ENCODE measurements at regions not wholly inside any gene's neighbourhood (a gene's known extent, or its start where the extent isn't known, plus 50 kb on each side); places are given as distances from the start of the nearest gene placed in this dataset.

GRCh38 chr1:222034790-222035189 lies 292.9 kb upstream of the DUSP10 start:
- ChIA-PET CTCF (no interaction called here), POLR2A (no interaction called here)
- no peaks in the 10 kb centered on the region for H3K9me3 ChIP-seq
- no peak overlapping the region for H3K4me3 ChIP-seq (ENCODE audit: low read depth, low read length)
- H3K27ac Mint-ChIP-seq (ENCODE audit: unreplicated experiment) = no peak overlapping the region
- H3K4me3 Mint-ChIP-seq (ENCODE audit: unreplicated experiment) = no peak overlapping the region
- no peak for TF ChIP-seq CTCF (IDR thresholded peaks at IDR 0.05; ENCODE audit: insufficient read depth in 1 of 2, low read depth in 1 of 2, low read length in 1 of 2, severe bottlenecking in 1 of 2, unreplicated experiment in 1 of 2)
- H3K27me3 Mint-ChIP-seq (ENCODE audit: insufficient read depth, unreplicated experiment) = peaks cover 5% of the 10 kb centered on the region
- H3K36me3 ChIP-seq (ENCODE audit: control insufficient read depth, insufficient read depth, low read length) = no peaks in the 10 kb centered on the region
- no peaks in the 10 kb centered on the region for H3K4me1 Mint-ChIP-seq (ENCODE audit: low read depth, unreplicated experiment)
- no peaks in the 10 kb centered on the region for H3K4me1 ChIP-seq
- DNase-seq = no peak
- no peaks in the 10 kb centered on the region for H3K36me3 Mint-ChIP-seq (ENCODE audit: insufficient read depth, unreplicated experiment)
- no peaks in the 10 kb centered on the region for H3K9me3 Mint-ChIP-seq (ENCODE audit: unreplicated experiment)
- BruUV-seq (replicated peaks) = no TSS peak
- intact Hi-C loops (cut with micrococcal nuclease; ENCODE audit: unreplicated experiment) = no loop called here
- H3K27me3 ChIP-seq (replicated peaks; ENCODE audit: control insufficient read depth, insufficient read depth, low read length) = no peaks in the 10 kb centered on the region

- intact Hi-C loops (cut with micrococcal nuclease; ENCODE audit: unreplicated experiment) = no loop called here
- POLR2A ChIA-PET = no interaction called here
Observed at GRCh38 chr1:222033450-222033849, 291.6 kb upstream of the DUSP10 start.

GRCh38 chr1:222031318-222031717 lies 289.4 kb upstream of the DUSP10 start:
- Mint-ChIP-seq H3K27me3 (ENCODE audit: insufficient read depth, unreplicated experiment) (peaks cover 1% of the 10 kb centered on the region), H3K9me3 (ENCODE audit: unreplicated experiment) (no peaks in the 10 kb centered on the region), H3K4me1 (ENCODE audit: low read depth, unreplicated experiment) (no peaks in the 10 kb centered on the region), H3K36me3 (ENCODE audit: insufficient read depth, unreplicated experiment) (no peaks in the 10 kb centered on the region), H3K27ac (ENCODE audit: unreplicated experiment) (no peak overlapping the region), H3K4me3 (ENCODE audit: unreplicated experiment) (no peak overlapping the region)
- Histone ChIP-seq H3K36me3 (ENCODE audit: control insufficient read depth, insufficient read depth, low read length) (no peaks in the 10 kb centered on the region), H3K27me3 (replicated peaks; ENCODE audit: control insufficient read depth, insufficient read depth, low read length) (no peaks in the 10 kb centered on the region), H3K4me3 (ENCODE audit: low read depth, low read length) (no peak overlapping the region), H3K4me1 (no peaks in the 10 kb centered on the region), H3K9me3 (no peaks in the 10 kb centered on the region)
- BruUV-seq (replicated peaks) = no TSS peak
- intact Hi-C loops (cut with micrococcal nuclease; ENCODE audit: unreplicated experiment) = no loop called here
- ChIA-PET POLR2A (no interaction called here), CTCF (no interaction called here)
- TF ChIP-seq CTCF (IDR thresholded peaks at IDR 0.05; ENCODE audit: insufficient read depth in 1 of 2, low read depth in 1 of 2, low read length in 1 of 2, severe bottlenecking in 1 of 2, unreplicated experiment in 1 of 2) = no peak
- DNase-seq = no peak

More at GRCh38 chr1:222033450-222033849, 291.6 kb upstream of the DUSP10 start:
- H3K36me3 Mint-ChIP-seq (ENCODE audit: insufficient read depth, unreplicated experiment) = no peaks in the 10 kb centered on the region
- H3K27ac Mint-ChIP-seq (ENCODE audit: unreplicated experiment) = no peak overlapping the region
- Histone ChIP-seq H3K4me1 (no peaks in the 10 kb centered on the region), H3K27me3 (replicated peaks; ENCODE audit: control insufficient read depth, insufficient read depth, low read length) (no peaks in the 10 kb centered on the region), H3K4me3 (ENCODE audit: low read depth, low read length) (no peak overlapping the region), H3K9me3 (no peaks in the 10 kb centered on the region), H3K36me3 (ENCODE audit: control insufficient read depth, insufficient read depth, low read length) (no peaks in the 10 kb centered on the region)
- no peak for DNase-seq
- H3K27me3 Mint-ChIP-seq (ENCODE audit: insufficient read depth, unreplicated experiment) = peaks cover 5% of the 10 kb centered on the region
- H3K9me3 Mint-ChIP-seq (ENCODE audit: unreplicated experiment) = no peaks in the 10 kb centered on the region
- no peaks in the 10 kb centered on the region for H3K4me1 Mint-ChIP-seq (ENCODE audit: low read depth, unreplicated experiment)
- CTCF ChIA-PET = no interaction called here
- BruUV-seq (replicated peaks) = no TSS peak
- no peak overlapping the region for H3K4me3 Mint-ChIP-seq (ENCODE audit: unreplicated experiment)
- no peak for TF ChIP-seq CTCF (IDR thresholded peaks at IDR 0.05; ENCODE audit: insufficient read depth in 1 of 2, low read depth in 1 of 2, low read length in 1 of 2, severe bottlenecking in 1 of 2, unreplicated experiment in 1 of 2)

Data from Caco-2 (cell line).